ENCODE measurements at regions not wholly inside any gene's neighbourhood (a gene's known extent, or its start where the extent isn't known, plus 50 kb on each side); places are given as distances from the start of the nearest gene placed in this dataset.

DNA sequence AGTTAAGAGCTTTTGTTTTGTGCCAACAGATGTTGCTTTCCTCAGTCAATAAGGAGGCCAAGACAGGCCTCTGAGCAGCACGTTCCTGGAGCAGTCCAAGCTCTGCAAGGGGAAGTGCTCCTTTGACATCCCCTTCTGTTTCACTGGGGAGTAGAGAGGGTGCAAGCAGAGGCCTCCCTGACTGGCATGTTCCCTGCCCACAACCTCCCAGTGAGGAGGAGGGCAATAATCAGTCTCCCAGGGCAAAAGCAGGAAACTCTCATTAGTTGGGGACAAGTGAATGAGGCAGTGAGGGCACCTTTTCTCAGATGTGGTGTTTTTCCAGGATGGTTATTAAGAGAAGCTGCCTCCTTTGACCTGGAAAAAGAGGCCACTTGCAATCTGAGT, 79.5 kb upstream of the ZBED5 start:
- TF ChIP-seq, protein P1, sequence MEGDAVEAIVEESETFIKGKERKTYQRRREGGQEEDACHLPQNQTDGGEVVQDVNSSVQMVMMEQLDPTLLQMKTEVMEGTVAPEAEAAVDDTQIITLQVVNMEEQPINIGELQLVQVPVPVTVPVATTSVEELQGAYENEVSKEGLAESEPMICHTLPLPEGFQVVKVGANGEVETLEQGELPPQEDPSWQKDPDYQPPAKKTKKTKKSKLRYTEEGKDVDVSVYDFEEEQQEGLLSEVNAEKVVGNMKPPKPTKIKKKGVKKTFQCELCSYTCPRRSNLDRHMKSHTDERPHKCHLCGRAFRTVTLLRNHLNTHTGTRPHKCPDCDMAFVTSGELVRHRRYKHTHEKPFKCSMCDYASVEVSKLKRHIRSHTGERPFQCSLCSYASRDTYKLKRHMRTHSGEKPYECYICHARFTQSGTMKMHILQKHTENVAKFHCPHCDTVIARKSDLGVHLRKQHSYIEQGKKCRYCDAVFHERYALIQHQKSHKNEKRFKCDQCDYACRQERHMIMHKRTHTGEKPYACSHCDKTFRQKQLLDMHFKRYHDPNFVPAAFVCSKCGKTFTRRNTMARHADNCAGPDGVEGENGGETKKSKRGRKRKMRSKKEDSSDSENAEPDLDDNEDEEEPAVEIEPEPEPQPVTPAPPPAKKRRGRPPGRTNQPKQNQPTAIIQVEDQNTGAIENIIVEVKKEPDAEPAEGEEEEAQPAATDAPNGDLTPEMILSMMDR (IDR thresholded peaks at IDR 0.05; ENCODE audit: insufficient read depth, low read depth, low read length): no peak
- no peak for TF ChIP-seq EZH2 (IDR thresholded peaks at IDR 0.05; ENCODE audit: insufficient read depth, low read length)
